ENCODE measurements at regions not wholly inside any gene's neighbourhood (a gene's known extent, or its start where the extent isn't known, plus 50 kb on each side); places are given as distances from the start of the nearest gene placed in this dataset.
A peak's percentile ranks its signal among the peaks of the same experiment; 100 is the strongest.

DNA sequence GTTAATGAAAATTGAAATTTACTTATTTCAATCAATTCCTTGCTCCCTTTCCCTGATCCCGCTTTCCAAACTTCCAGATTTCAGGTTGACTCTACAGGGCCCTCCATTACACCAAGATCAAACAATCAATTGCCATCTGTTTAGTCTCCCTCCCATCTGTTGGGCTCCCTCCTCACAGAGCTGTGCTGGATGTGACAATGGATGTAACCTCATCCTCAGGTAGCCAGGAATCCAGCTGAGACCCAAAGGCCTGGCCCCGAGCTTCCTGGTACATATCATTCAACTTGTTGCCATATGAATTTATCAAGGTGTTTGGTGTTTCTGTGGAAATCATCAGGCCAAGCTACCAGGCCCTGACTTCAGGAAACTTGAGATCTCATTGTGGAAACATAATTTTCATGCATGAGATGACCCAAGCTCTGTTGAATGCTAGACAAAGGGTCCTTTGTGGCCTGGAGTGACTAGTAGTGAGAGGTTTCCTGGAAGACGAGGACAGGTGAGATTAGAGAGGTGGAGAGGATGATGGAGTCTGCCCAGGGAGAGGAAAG is 148.6 kb upstream of the PDE1C start:
- intact Hi-C loops (cut with micrococcal nuclease), result no loop called here

GRCh38 chr7:32218154-32218467 is 147.9 kb upstream of the PDE1C start:
- no peak for TF ChIP-seq CTCF (IDR thresholded peaks at IDR 0.05; ENCODE audit: borderline replicate concordance)
- H3K9me3 ChIP-seq (replicated peaks), result no peaks in the 10 kb centered on the region
- intact Hi-C loops (cut with micrococcal nuclease), result no loop called here
- peaks cover 27% of the 10 kb centered on the region for H3K27me3 ChIP-seq (ENCODE audit: low read depth)
- peaks cover 4% of the 10 kb centered on the region for H3K4me1 ChIP-seq
- H3K4me3 ChIP-seq, result no peak overlapping the region
- no peak for DNase-seq
- H3K36me3 ChIP-seq, result no peaks in the 10 kb centered on the region
- peak overlapping the region; percentile 38 for H3K27ac ChIP-seq (replicated peaks)

More for the DNA sequence above, 148.6 kb upstream of the PDE1C start:
- H3K4me3 ChIP-seq, result no peak overlapping the region
- peak overlapping the region; percentile 38 for H3K27ac ChIP-seq (replicated peaks)
- DNase-seq, result no peak
- peaks cover 4% of the 10 kb centered on the region for H3K4me1 ChIP-seq
- peaks cover 31% of the 10 kb centered on the region for H3K27me3 ChIP-seq (ENCODE audit: low read depth)
- no peaks in the 10 kb centered on the region for H3K36me3 ChIP-seq
- no peak for TF ChIP-seq CTCF (IDR thresholded peaks at IDR 0.05; ENCODE audit: borderline replicate concordance)
- no peaks in the 10 kb centered on the region for H3K9me3 ChIP-seq (replicated peaks)

DNA sequence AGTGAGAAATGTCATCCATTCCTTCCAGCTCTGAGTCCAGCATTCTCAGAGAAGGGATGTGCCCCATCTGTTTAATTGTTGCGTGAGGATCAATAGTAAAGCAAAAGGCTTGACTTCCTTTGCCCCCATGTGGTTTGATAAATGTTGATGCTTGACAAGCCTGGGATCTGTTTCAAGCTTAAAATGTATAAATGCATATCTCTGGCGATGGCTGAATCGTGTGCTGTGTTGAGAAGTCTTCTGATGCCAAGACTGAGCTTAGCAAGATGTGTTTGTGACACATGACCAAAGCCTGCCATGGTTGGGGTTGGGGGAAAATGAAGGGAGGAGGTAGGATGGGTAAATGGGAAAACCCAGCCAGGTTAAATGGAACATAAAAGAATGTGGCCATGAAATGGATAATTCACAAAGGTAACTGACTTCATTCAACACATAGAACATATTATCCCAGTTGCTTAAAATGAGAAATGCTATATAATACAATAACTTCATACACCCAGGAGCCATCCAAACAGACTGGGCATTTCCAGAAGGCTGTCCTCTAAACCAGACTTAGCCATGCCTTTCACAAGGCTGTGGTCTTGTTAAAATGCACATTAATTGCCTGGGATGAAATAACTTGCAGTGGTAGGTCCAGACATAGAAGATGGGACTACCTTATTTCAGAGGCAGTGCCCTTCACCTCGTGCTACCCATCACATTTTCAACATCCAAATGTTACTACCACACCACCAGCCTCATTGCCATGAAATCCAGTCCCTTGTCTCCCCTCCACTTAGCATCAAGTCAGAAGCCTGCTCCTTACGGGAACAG is 147.3 kb upstream of the PDE1C start:
- Histone ChIP-seq H3K4me1 (peaks cover 4% of the 10 kb centered on the region), H3K36me3 (no peaks in the 10 kb centered on the region), H3K9me3 (replicated peaks) (no peaks in the 10 kb centered on the region), H3K27ac (replicated peaks) (peak overlapping the region; percentile 37), H3K27me3 (ENCODE audit: low read depth) (peaks cover 26% of the 10 kb centered on the region), H3K4me3 (no peak overlapping the region)
- intact Hi-C loops (cut with micrococcal nuclease), result no loop called here
- no peak for TF ChIP-seq CTCF (IDR thresholded peaks at IDR 0.05; ENCODE audit: borderline replicate concordance)
- no peak for DNase-seq

DNA sequence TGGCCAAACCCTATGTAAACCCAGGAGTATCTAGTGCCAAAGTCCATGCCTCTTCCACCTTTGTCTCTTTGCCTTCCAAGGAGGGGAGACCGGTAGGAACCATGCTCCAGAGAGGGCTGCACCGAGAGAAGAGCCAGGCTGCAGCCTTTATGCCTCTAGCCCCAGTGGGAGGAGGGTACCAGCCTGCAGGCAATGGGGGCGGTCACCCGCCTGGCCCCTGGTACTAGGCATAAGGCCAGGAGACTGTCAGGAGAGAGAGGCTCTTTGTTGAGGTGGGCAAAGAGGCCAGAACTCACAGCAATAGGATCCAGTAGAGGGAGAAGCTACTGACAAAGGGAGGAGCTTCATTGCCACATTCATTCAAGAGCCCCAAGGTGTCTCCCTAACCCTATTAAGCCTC is 146.6 kb upstream of the PDE1C start:
- intact Hi-C loops (cut with micrococcal nuclease), result no loop called here
- Histone ChIP-seq H3K27me3 (ENCODE audit: low read depth) (peaks cover 28% of the 10 kb centered on the region), H3K4me3 (no peak overlapping the region), H3K9me3 (replicated peaks) (no peaks in the 10 kb centered on the region), H3K27ac (replicated peaks) (no peak overlapping the region), H3K4me1 (peaks cover 4% of the 10 kb centered on the region), H3K36me3 (no peaks in the 10 kb centered on the region)
- no peak for DNase-seq
- TF ChIP-seq CTCF (IDR thresholded peaks at IDR 0.05; ENCODE audit: borderline replicate concordance), result no peak

DNA sequence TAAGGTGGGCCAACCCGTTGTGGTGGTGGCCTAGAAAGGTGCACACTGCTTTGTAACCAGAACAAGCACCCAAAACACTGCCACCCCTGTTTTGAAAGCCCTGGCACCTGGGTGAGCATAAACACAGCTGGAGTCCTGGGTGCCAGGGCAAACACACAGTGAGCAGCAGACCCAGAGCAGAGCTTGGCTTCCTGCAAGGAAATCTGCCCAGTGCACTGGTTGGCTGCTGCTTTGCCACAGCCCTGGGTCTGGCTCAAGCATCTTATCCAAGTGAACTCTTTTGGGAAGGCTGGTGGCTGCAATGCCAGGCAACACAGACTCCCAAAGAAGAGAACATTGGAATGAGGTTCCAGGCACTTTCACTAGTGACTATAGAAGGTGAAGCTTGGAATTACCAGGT is 145.5 kb upstream of the PDE1C start:
- Histone ChIP-seq H3K36me3 (no peaks in the 10 kb centered on the region), H3K4me1 (peaks cover 4% of the 10 kb centered on the region), H3K27me3 (ENCODE audit: low read depth) (peaks cover 28% of the 10 kb centered on the region), H3K27ac (replicated peaks) (no peak overlapping the region), H3K9me3 (replicated peaks) (no peaks in the 10 kb centered on the region), H3K4me3 (no peak overlapping the region)
- no peak for TF ChIP-seq CTCF (IDR thresholded peaks at IDR 0.05; ENCODE audit: borderline replicate concordance)
- DNase-seq, result no peak
- intact Hi-C loops (cut with micrococcal nuclease), result no loop called here
